CD4-positive, CD25-positive, alpha-beta regulatory T cell (primary cell): ENCODE measurements at regions not wholly inside any gene's neighbourhood (a gene's known extent, or its start where the extent isn't known, plus 50 kb on each side); places are given as distances from the start of the nearest gene placed in this dataset.

Experiments
- ATAC-seq, 2 donors: fragments of 150-1000 bp; cut with Tn5 transposase; one replicate each; pipeline ENCODE4 v1.10.0; 2021; ENCODE audit warnings: low read depth in 2 of 2, moderate number of reproducible peaks in 2 of 2, moderate library complexity in 1 of 2
- DNase-seq, 3 donors: peaks; one replicate each; pipeline versions ENCODE4 v3.0.0 to v3.0.0-alpha.2; 2012 to 2022; ENCODE audit warnings: mixed read lengths in 1 of 3
- H3K27ac ChIP-seq: one replicate; pipeline ENCODE4 v1.7.0; 2013; ENCODE audit warnings: mild to moderate bottlenecking, low read length; ENCODE audit not compliant: insufficient read depth, poor library complexity, severe bottlenecking
- H3K27me3 ChIP-seq: one replicate; pipeline ENCODE4 v1.7.0; 2013; ENCODE audit warnings: low read length; ENCODE audit not compliant: control insufficient read depth, insufficient read depth
- H3K36me3 ChIP-seq: one replicate; pipeline ENCODE4 v1.7.0; 2013; ENCODE audit warnings: mild to moderate bottlenecking, low read length, moderate library complexity; ENCODE audit not compliant: control insufficient read depth, insufficient read depth
- H3K4me1 ChIP-seq: 2 replicates; pipeline ENCODE4 v1.7.0; 2013; ENCODE audit warnings: mild to moderate bottlenecking, low read length; ENCODE audit not compliant: insufficient read depth, control insufficient read depth, poor library complexity, severe bottlenecking
- H3K4me3 ChIP-seq: one replicate; pipeline ENCODE4 v1.7.0; 2013; ENCODE audit warnings: low read depth, mild to moderate bottlenecking, low read length, moderate library complexity
- H3K9me3 ChIP-seq, 2 experiments: 1 replicate in 1 of 2; 2 replicates in 1 of 2; pipeline ENCODE4 v1.7.0; 2013; ENCODE audit warnings: low read length in 2 of 2, mild to moderate bottlenecking in 1 of 2, moderate library complexity in 1 of 2; ENCODE audit not compliant: control insufficient read depth in 2 of 2
- H3K27ac Mint-ChIP-seq, 3 donors: one replicate each; pipeline ENCODE4 v1.8.0; 2020 to 2022; ENCODE audit warnings: mild to moderate bottlenecking in 3 of 3, mixed read lengths in 3 of 3, moderate library complexity in 2 of 3
- H3K27me3 Mint-ChIP-seq: one replicate; pipeline ENCODE4 v1.8.0; 2022; ENCODE audit warnings: mild to moderate bottlenecking, mixed read lengths
- H3K36me3 Mint-ChIP-seq: one replicate; pipeline ENCODE4 v1.8.0; 2020; ENCODE audit warnings: mixed read lengths
- H3K4me1 Mint-ChIP-seq, 4 donors: one replicate each; pipeline ENCODE4 v1.8.0; 2020 to 2022; ENCODE audit warnings: mixed read lengths in 4 of 4, mild to moderate bottlenecking in 1 of 4
- H3K4me3 Mint-ChIP-seq, 4 donors: one replicate each; pipeline ENCODE4 v1.8.0; 2020 to 2022; ENCODE audit warnings: mild to moderate bottlenecking in 4 of 4, mixed read lengths in 4 of 4, moderate library complexity in 3 of 4
- H3K9me3 Mint-ChIP-seq, 7 donors: one replicate each; pipeline ENCODE4 v1.8.0; 2020 to 2022; ENCODE audit warnings: mixed read lengths in 7 of 7, mild to moderate bottlenecking in 3 of 7, moderate library complexity in 2 of 7

DNA sequence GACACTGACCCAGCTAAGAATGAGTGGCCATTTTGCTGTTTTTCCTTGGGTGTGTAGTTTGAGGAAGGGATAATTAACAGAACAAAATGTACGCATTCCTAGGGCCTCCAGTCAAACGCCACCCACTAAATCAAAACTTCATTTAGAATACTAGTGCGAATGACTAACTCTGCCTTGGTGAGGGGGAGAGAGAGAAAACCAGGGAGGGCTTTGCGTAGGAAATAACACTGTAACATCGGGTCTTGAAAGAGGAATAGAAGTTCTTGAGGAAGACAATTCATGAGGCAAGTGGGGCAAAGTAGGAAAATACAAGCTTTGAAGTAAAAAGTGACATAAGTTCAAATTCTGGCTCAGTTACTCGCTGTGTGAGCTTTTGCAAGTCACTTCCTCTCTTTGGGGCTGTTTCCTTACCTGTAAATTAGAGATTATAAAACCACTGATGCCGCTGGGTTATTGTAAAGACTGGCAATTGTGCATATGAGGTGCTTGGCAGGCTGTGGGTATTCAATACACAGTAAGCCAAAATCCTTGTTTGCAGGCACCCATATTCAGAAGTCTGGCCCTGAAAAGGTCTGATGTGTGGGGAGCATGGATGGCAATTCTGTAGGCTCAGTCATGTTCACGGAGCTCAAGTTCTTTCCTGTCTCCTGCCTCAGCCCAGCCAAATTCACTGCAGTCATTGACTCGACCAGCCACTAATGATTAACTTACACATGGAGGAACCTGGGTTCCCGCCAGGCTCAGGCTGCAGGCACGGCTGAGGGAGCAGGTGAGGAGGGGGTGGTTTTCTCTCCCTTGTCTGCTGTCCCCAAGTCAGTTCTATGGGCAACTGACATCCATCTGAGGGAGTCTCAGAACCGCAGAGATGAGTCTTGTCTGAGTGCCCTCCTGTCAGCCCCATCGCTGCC is 140.3 kb upstream of the CSF3R start:
- peaks cover 3% of the 10 kb centered on the region for H3K4me1 ChIP-seq
- H3K4me3 Mint-ChIP-seq, result no peak overlapping the region
- ATAC-seq (no peak), DNase-seq (peak in 1 of 3 donors; percentile 2)
- H3K27ac Mint-ChIP-seq, result no peak overlapping the region
- H3K9me3 Mint-ChIP-seq, result no peaks in the 10 kb centered on the region
- no peak overlapping the region for H3K27ac ChIP-seq
- no peaks in the 10 kb centered on the region for H3K9me3 ChIP-seq
- peaks cover 2% of the 10 kb centered on the region for H3K27me3 ChIP-seq
- H3K27me3 Mint-ChIP-seq, result peaks cover 6% of the 10 kb centered on the region
- no peak overlapping the region for H3K4me3 ChIP-seq
- no peaks in the 10 kb centered on the region for H3K36me3 ChIP-seq
- peaks cover 0 to 5% (median 0%) of the 10 kb centered on the region in 4 donors for H3K4me1 Mint-ChIP-seq
- H3K36me3 Mint-ChIP-seq, result no peaks in the 10 kb centered on the region

DNA sequence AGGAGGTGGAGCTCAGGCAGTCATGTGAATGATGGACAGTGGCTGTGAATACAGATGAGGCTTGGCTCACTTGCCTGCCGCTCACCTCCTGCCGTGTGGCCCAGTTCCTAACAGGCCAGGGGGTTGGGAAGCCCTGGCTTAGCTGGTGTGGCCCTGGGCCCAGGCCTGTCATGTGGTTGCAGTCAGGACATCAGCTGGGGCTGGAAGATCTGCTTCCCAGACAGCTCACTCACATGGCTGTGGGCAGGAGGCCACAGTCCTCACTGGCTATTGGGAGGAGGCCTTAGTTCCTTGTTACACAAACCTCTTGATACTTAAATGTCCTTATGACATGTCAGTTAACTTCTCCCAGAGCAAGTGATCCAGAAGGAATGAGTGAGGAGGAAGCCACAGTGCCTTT is 138.8 kb upstream of the CSF3R start:
- no peak overlapping the region for H3K4me3 Mint-ChIP-seq
- no peak overlapping the region for H3K27ac Mint-ChIP-seq
- no peaks in the 10 kb centered on the region for H3K9me3 Mint-ChIP-seq
- ATAC-seq, result no peak
- Histone ChIP-seq H3K4me3 (no peak overlapping the region), H3K36me3 (no peaks in the 10 kb centered on the region), H3K27ac (no peak overlapping the region), H3K9me3 (no peaks in the 10 kb centered on the region), H3K4me1 (peaks cover 3% of the 10 kb centered on the region), H3K27me3 (peaks cover 2% of the 10 kb centered on the region)
- DNase-seq, result no peak
- H3K27me3 Mint-ChIP-seq, result peaks cover 6% of the 10 kb centered on the region
- H3K36me3 Mint-ChIP-seq, result no peaks in the 10 kb centered on the region
- H3K4me1 Mint-ChIP-seq, result peaks cover 0 to 5% (median 0%) of the 10 kb centered on the region in 4 donors

DNA sequence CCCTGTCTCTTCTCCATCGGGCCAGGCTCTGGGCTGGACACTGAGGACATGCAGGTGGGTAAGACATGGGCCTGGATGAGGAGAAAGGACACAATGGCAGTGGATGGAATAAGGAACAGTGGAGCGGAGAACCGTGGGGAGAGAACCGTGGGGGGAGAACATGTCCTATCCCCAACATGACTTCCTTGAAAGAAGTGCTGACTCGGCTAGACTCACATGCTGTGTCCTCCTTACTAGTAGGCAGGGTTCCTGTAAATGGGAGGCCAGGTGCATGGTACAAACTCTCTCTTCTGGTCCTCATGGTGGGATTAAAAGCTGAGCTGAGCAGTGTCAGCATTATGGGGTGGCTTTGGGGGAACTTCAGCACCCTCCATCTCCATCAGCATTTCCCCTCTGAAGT is 137.4 kb upstream of the CSF3R start:
- no peak overlapping the region for H3K27ac Mint-ChIP-seq

DNA sequence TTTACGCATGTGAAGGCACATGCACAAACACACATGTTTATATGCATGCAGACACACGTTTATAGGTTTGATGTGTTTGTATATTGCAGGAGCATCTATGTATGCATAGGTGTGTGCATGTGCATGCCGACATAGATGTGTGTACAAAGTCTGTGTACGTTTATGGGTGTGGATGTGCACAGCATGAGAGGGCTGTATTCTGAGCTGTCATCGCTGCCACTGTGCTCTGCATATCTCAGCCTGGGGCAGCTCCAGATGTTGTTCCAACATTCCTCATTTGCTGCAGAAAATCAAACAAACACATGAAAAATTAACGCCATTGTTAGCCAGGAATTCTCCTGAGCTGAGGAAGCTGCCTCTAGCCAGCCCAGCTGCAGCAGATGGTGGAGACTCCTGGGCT is 132.3 kb upstream of the CSF3R start:
- no peaks in the 10 kb centered on the region for H3K27me3 Mint-ChIP-seq
- no peak overlapping the region for H3K27ac Mint-ChIP-seq
- Histone ChIP-seq H3K27ac (no peak overlapping the region), H3K9me3 (no peaks in the 10 kb centered on the region), H3K36me3 (no peaks in the 10 kb centered on the region), H3K4me1 (no peaks in the 10 kb centered on the region), H3K4me3 (no peak overlapping the region), H3K27me3 (no peaks in the 10 kb centered on the region)
- no peaks in the 10 kb centered on the region for H3K36me3 Mint-ChIP-seq
- H3K4me3 Mint-ChIP-seq, result no peak overlapping the region
- DNase-seq (no peak), ATAC-seq (no peak)
- no peaks in the 10 kb centered on the region for H3K9me3 Mint-ChIP-seq
- H3K4me1 Mint-ChIP-seq, result no peaks in the 10 kb centered on the region

More for the DNA sequence above, 137.4 kb upstream of the CSF3R start:
- Mint-ChIP-seq H3K4me1 (peaks cover 0 to 5% (median 0%) of the 10 kb centered on the region in 4 donors), H3K36me3 (no peaks in the 10 kb centered on the region), H3K4me3 (no peak overlapping the region), H3K27me3 (no peaks in the 10 kb centered on the region), H3K9me3 (no peaks in the 10 kb centered on the region)
- H3K4me3 ChIP-seq, result no peak overlapping the region
- peaks cover 2% of the 10 kb centered on the region for H3K27me3 ChIP-seq
- DNase-seq (no peak), ATAC-seq (no peak)
- no peaks in the 10 kb centered on the region for H3K36me3 ChIP-seq
- no peak overlapping the region for H3K27ac ChIP-seq
- peaks cover 3% of the 10 kb centered on the region for H3K4me1 ChIP-seq
- H3K9me3 ChIP-seq, result no peaks in the 10 kb centered on the region

DNA sequence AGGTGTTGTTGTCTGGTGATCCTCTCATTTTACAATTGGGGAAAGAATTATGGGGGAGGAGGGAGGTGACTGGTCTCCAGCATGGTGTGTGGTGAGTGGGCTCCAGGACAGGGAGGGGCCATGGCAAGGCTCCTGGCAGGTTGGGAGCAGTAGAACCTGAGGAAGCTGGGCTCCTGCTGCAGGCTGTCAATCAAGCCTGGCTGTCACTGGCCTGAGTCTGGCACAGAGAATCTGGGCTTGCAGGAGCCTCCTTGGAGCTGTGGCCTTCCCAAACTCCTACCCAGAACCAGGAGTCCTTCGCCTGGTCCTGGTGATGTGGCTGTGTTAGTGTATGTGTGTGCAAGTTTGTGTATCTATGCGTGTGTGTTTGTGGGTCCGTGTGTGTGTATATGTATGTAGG is 131.9 kb upstream of the CSF3R start:
- Mint-ChIP-seq H3K4me3 (no peak overlapping the region), H3K4me1 (no peaks in the 10 kb centered on the region), H3K27me3 (no peaks in the 10 kb centered on the region), H3K27ac (no peak overlapping the region), H3K9me3 (no peaks in the 10 kb centered on the region), H3K36me3 (no peaks in the 10 kb centered on the region)
- no peak for DNase-seq
- H3K9me3 ChIP-seq, result no peaks in the 10 kb centered on the region
- no peaks in the 10 kb centered on the region for H3K4me1 ChIP-seq
- no peak overlapping the region for H3K4me3 ChIP-seq
- no peaks in the 10 kb centered on the region for H3K27me3 ChIP-seq
- no peaks in the 10 kb centered on the region for H3K36me3 ChIP-seq
- no peak for ATAC-seq
- H3K27ac ChIP-seq, result no peak overlapping the region

DNA sequence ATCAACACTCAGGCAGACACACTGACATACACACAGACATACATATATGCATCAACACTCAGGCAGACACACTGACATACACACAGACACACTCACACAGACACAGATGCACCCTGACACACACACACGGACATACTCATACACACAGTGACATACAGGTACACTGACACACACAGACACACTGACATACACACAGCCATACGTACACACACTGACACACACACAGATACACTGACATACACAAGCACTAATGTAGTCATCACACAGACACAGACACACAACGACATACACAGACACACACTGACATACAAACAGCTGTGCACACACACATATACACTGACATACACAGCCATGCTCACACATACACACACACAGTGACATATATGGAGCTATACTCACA is 131.0 kb upstream of the CSF3R start:
- no peak for DNase-seq
- no peaks in the 10 kb centered on the region for H3K4me1 ChIP-seq
- Mint-ChIP-seq H3K27ac (no peak overlapping the region), H3K4me3 (no peak overlapping the region), H3K27me3 (no peaks in the 10 kb centered on the region), H3K9me3 (no peaks in the 10 kb centered on the region), H3K36me3 (no peaks in the 10 kb centered on the region), H3K4me1 (no peaks in the 10 kb centered on the region)
- no peak overlapping the region for H3K4me3 ChIP-seq
- no peaks in the 10 kb centered on the region for H3K36me3 ChIP-seq
- H3K27ac ChIP-seq, result no peak overlapping the region
- H3K27me3 ChIP-seq, result no peaks in the 10 kb centered on the region
- ATAC-seq, result no peak
- no peaks in the 10 kb centered on the region for H3K9me3 ChIP-seq

DNA sequence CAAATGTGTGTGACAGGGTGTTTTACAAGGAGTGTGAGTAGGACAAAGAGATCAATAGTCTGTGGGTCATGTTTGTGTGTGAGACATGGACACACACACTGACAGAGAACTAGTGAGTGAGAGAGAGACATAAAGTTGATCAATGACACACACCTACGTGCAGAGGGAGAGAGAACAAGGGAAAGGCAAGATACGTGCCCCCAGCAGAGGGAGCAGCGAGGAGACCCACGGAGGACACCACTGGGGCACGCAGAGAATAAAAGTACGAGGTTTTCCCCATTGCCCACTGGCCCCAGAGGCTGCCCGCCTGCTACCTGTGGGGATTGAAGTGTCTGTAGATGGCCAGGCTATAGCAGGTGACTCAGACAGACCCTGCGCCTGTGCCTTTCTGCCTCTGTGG is 130.2 kb upstream of the CSF3R start:
- H3K27ac Mint-ChIP-seq, result no peak overlapping the region
- Histone ChIP-seq H3K27me3 (no peaks in the 10 kb centered on the region), H3K36me3 (no peaks in the 10 kb centered on the region), H3K4me3 (no peak overlapping the region), H3K4me1 (no peaks in the 10 kb centered on the region), H3K9me3 (no peaks in the 10 kb centered on the region), H3K27ac (no peak overlapping the region)
- ATAC-seq (no peak), DNase-seq (no peak)
- no peaks in the 10 kb centered on the region for H3K36me3 Mint-ChIP-seq
- no peaks in the 10 kb centered on the region for H3K27me3 Mint-ChIP-seq
- no peak overlapping the region for H3K4me3 Mint-ChIP-seq
- H3K4me1 Mint-ChIP-seq, result no peaks in the 10 kb centered on the region
- no peaks in the 10 kb centered on the region for H3K9me3 Mint-ChIP-seq

DNA sequence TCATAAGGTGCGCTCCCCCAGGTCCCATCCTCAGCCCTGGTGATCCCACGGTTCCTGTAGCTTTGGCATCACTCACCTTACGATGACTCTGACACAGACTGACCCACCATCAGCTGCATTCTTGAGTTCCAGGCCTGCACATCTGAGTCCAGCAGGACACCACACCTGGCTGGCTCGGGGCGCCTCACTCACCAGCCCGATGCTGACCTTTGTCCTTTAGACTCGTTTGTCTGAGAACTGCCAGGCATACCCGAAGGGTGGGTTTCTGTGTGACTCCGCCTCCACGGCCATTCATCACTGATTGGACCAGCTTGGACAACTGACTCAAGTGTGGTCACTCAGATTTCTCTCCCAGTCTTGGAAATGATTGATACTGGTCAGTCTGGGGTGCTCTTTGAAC is 129.4 kb upstream of the CSF3R start:
- Histone ChIP-seq H3K9me3 (no peaks in the 10 kb centered on the region), H3K27ac (no peak overlapping the region), H3K4me3 (no peak overlapping the region), H3K4me1 (no peaks in the 10 kb centered on the region), H3K27me3 (no peaks in the 10 kb centered on the region), H3K36me3 (no peaks in the 10 kb centered on the region)
- Mint-ChIP-seq H3K36me3 (no peaks in the 10 kb centered on the region), H3K27me3 (no peaks in the 10 kb centered on the region), H3K4me1 (no peaks in the 10 kb centered on the region), H3K27ac (no peak overlapping the region), H3K4me3 (no peak overlapping the region), H3K9me3 (no peaks in the 10 kb centered on the region)
- ATAC-seq (no peak), DNase-seq (no peak)
